ENCODE measurements at regions not wholly inside any gene's neighbourhood (a gene's known extent, or its start where the extent isn't known, plus 50 kb on each side); places are given as distances from the start of the nearest gene placed in this dataset.

DNA sequence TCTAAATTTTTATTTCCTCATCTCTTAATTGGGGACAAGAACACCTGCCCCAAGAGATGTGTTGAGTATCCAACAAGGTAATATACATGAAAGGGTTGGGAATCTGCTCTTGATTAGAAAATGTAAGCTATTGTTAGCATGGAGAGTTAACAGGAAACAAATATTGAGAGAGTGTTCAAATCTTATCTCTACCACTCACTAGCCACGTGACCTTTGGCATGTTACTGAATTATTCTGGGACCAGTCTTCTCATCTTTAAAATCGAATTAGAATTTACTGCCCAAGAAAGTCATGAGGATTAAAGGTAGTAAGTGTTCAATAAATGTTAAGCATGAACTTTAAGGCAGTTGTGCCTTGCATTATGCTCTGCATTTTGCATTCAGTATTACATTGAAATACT is 184.7 kb downstream of the MID1IP1 start:
- TF ChIP-seq RFX5 (IDR thresholded peaks at IDR 0.05; ENCODE audit: low read length), result no peak
- TF ChIP-seq, protein P1, sequence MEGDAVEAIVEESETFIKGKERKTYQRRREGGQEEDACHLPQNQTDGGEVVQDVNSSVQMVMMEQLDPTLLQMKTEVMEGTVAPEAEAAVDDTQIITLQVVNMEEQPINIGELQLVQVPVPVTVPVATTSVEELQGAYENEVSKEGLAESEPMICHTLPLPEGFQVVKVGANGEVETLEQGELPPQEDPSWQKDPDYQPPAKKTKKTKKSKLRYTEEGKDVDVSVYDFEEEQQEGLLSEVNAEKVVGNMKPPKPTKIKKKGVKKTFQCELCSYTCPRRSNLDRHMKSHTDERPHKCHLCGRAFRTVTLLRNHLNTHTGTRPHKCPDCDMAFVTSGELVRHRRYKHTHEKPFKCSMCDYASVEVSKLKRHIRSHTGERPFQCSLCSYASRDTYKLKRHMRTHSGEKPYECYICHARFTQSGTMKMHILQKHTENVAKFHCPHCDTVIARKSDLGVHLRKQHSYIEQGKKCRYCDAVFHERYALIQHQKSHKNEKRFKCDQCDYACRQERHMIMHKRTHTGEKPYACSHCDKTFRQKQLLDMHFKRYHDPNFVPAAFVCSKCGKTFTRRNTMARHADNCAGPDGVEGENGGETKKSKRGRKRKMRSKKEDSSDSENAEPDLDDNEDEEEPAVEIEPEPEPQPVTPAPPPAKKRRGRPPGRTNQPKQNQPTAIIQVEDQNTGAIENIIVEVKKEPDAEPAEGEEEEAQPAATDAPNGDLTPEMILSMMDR (IDR thresholded peaks at IDR 0.05), result no peak
- TF ChIP-seq RAD21 (IDR thresholded peaks at IDR 0.05; ENCODE audit: low read length), result no peak
- TF ChIP-seq GABPA (IDR thresholded peaks at IDR 0.05; ENCODE audit: low read depth), result no peak
- no peak for TF ChIP-seq CHD2 (IDR thresholded peaks at IDR 0.05; ENCODE audit: low read length, partially characterized antibody)
- no peak for TF ChIP-seq SIN3A (IDR thresholded peaks at IDR 0.05; ENCODE audit: borderline replicate concordance, low read depth, low read length)
- TF ChIP-seq, protein P2, sequence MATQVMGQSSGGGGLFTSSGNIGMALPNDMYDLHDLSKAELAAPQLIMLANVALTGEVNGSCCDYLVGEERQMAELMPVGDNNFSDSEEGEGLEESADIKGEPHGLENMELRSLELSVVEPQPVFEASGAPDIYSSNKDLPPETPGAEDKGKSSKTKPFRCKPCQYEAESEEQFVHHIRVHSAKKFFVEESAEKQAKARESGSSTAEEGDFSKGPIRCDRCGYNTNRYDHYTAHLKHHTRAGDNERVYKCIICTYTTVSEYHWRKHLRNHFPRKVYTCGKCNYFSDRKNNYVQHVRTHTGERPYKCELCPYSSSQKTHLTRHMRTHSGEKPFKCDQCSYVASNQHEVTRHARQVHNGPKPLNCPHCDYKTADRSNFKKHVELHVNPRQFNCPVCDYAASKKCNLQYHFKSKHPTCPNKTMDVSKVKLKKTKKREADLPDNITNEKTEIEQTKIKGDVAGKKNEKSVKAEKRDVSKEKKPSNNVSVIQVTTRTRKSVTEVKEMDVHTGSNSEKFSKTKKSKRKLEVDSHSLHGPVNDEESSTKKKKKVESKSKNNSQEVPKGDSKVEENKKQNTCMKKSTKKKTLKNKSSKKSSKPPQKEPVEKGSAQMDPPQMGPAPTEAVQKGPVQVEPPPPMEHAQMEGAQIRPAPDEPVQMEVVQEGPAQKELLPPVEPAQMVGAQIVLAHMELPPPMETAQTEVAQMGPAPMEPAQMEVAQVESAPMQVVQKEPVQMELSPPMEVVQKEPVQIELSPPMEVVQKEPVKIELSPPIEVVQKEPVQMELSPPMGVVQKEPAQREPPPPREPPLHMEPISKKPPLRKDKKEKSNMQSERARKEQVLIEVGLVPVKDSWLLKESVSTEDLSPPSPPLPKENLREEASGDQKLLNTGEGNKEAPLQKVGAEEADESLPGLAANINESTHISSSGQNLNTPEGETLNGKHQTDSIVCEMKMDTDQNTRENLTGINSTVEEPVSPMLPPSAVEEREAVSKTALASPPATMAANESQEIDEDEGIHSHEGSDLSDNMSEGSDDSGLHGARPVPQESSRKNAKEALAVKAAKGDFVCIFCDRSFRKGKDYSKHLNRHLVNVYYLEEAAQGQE (IDR thresholded peaks at IDR 0.05; ENCODE audit: low read depth, low read length), result no peak
- TF ChIP-seq, protein P3, sequence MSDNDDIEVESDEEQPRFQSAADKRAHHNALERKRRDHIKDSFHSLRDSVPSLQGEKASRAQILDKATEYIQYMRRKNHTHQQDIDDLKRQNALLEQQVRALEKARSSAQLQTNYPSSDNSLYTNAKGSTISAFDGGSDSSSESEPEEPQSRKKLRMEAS (IDR thresholded peaks at IDR 0.05; ENCODE audit: low read depth), result no peak
